ENCODE measurements at regions not wholly inside any gene's neighbourhood (a gene's known extent, or its start where the extent isn't known, plus 50 kb on each side); places are given as distances from the start of the nearest gene placed in this dataset.
"Not testable (repeated sequence)": the region's sequence is repeated elsewhere in the genome, so short reads cannot be mapped to it uniquely, and the experiment has no call there.

GRCh38 chr5:13212886-13213285 lies 731.6 kb downstream of the DNAH5 start:
- DNase-seq = no peak

GRCh38 chr5:13211064-13211463 lies 733.4 kb downstream of the DNAH5 start:
- DNase-seq = no peak

GRCh38 chr5:13207112-13207511 lies 737.4 kb downstream of the DNAH5 start:
- DNase-seq = no peak

- DNase-seq = no peak
Measured at GRCh38 chr5:13201022-13201421, 743.5 kb downstream of the DNAH5 start.

- DNase-seq = not testable (repeated sequence)
Measured at GRCh38 chr5:13198226-13198625, 746.3 kb downstream of the DNAH5 start.

DNA sequence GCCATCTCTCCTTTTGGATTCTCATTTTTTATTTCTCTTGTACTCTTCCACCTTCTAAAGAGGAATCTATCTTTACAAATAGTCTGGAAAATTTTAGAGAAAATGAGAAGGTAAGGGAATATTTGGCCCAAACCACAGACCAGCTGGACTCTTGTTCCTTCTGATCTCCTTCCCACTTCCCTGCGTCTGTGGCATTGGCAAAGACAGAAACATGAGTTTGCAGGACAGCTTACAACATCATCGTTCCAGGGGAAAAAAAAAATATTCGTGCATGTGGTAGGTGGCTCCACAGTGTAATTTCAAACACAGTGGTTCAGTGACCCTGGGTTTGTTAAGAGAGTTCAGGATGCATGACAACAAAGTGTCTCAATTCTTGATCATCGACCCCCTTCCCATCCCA lies 755.0 kb downstream of the DNAH5 start:
- DNase-seq = no peak

DNA sequence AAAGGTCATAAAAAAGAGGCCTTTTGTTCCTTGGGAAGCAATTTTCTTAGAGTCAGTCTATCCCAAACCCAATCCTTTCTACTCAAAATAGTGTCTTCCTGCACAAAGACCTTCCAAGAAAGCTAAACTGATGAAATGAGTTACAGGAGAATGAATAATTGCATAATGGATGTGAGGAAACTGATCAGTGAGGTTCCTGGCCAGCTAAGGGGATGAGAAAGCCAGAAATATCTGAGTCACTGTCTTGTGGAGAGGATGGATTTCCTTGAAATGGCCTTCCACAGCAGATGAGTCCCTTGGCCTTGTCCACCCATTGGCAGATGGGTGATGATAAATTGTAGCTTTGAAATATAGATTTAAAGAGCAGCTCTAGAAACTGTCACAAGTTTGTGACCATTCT lies 756.1 kb downstream of the DNAH5 start:
- DNase-seq = no peak

GRCh38 chr5:13187186-13187585 lies 757.3 kb downstream of the DNAH5 start:
- no peak for DNase-seq

- no peak for DNase-seq
Measured at GRCh38 chr5:13186177-13186576, 758.3 kb downstream of the DNAH5 start.

DNA sequence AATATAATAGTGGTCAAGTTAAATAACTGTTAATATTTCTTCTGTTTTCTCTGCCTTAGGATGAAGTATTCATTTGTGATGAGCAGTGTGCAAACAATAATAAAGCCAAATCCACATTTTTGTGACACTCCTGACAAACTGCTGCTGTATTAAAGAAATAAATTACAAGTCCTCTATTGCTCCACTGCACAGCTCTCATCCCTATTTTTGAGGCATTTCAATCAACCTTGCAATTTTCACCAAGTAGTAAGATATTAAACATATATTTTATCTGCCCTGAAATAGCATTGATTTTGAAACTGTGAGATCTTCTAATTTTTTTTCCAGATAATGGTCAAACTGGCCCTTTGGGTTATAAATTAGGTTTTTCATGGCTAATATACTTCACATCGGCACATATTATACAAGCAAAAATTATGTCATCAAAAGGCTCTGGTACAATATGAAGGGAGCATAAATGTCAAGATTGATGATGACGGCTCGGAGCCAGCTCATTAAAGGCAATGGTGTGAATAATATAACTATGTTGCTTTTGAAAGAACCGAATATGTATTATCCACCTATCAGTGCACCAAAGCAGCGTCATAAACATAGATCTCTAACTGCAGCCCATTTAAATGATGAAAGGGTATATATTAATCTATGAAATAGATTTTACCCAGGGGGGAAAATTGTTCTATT lies 764.9 kb downstream of the DNAH5 start:
- DNase-seq = no peak

DNA sequence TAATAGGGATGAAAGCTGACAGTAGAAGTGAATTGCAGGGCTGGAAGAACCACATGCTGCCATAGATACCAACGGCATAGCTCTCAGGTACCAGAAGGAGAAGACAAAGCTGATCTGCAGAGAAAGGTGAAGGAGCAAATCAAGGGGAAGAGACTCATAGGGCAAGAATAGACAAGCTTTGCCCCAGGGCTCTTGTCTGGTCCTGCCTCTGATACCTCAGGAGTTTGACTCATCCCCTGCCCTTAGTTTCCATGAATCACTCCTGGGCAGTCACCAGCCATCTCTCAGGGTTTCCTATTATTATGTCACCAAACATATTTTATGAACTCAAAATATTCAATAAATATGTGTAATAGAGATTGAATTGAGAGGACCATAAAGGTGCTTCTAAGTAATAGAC lies 800.9 kb downstream of the DNAH5 start:
- no peak for DNase-seq

DNA sequence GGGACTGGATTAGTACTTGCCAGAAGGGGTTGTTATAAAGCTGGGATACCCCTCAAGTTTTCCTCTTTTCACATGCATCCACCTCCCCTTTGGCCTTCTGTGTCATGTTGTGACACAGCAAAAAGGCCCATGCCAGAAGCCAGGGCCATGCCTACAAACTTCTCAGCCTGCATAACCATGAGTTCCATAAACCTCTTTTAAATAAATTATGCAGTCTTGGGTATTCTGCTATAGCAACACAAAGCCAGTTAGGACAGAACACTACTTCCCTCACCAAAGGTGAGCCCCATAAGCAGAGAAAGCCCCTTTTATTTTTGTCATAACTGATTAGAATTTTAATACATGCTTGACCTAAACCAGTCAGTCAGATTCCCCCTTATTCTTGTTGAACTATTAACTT lies 801.3 kb downstream of the DNAH5 start:
- DNase-seq = no peak

GRCh38 chr5:13133951-13134350 lies 810.5 kb downstream of the DNAH5 start:
- DNase-seq = no peak

- DNase-seq = no peak
Measured at GRCh38 chr5:13115476-13115875, 829.0 kb downstream of the DNAH5 start.

- no peak for DNase-seq
Measured at GRCh38 chr5:13108265-13108664, 836.2 kb downstream of the DNAH5 start.

DNA sequence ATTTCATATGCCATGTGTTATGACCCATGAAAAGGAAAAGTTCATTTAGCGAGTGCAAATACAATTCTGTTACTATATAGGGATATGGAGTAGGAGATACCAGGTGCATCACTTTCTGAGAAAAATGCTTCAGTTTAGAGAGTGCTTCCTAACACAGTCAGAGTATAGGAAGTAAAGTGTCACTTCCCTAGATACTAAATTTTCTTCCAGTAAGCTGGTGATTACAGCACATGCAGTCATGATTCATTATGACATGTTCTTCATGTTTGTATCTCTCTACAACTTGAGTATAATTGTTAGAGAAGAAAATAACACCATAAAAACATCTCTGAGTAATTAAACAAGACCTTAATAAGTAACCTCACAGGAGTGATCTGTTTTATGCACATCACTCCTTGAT lies 837.0 kb downstream of the DNAH5 start:
- no peak for DNase-seq

DNA sequence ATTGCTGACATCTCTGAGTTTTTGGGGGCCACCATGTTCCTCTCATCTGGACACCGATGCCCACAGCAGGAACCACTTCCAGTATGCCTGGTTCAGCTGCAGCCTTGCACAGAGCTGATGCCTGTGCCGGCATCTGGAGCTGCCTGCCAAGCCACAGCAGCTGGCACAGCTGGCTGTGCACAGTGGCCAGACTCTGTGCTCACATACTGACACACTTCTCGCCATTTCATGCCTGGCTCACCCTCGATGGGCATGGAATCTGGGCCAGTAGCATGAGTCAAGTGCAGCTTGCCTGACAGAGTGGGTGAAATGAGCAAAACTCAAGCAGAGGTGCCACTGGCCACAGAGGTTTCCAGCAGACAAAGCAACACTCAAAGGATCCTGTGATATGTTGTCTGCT lies 863.4 kb downstream of the DNAH5 start:
- DNase-seq = no peak

DNA sequence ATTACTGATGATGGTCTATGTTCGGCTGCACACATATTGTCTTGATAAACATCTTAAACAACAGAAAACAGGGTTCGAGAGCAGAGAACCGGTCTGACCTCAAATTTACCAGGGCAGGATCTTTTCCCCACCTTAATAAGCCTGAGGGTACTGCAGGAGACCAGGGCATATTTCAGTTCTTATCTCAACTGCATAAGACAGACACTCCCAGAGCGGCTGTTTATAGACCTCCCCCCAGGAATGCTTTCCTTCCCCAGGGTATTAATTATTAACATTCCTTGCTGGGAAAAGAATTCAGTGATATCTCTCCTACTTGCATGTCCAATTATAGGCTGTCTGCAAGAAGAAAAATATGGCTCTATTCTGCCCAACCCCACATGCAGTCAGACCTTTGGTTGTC lies 871.6 kb downstream of the DNAH5 start:
- not testable (repeated sequence) for DNase-seq

DNA sequence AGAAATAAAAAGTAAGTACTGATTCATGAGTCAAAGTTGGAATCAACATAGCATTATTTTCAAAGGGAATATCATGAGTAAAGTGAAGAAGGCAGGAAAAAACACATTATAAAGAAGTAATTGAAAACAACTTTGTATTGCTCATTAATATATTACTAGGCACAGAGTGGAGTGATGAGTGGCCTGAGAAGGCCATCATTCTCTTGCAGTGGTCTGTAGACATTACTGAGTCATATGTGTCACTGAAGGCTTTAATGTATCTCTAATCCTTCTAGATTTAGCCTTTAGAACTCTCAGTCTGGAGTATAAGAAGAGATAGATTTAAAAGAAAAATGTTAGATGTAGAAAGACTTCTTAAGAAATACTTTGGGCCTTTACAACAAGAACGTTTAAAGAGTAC lies 881.4 kb downstream of the DNAH5 start:
- no peak for DNase-seq

DNA sequence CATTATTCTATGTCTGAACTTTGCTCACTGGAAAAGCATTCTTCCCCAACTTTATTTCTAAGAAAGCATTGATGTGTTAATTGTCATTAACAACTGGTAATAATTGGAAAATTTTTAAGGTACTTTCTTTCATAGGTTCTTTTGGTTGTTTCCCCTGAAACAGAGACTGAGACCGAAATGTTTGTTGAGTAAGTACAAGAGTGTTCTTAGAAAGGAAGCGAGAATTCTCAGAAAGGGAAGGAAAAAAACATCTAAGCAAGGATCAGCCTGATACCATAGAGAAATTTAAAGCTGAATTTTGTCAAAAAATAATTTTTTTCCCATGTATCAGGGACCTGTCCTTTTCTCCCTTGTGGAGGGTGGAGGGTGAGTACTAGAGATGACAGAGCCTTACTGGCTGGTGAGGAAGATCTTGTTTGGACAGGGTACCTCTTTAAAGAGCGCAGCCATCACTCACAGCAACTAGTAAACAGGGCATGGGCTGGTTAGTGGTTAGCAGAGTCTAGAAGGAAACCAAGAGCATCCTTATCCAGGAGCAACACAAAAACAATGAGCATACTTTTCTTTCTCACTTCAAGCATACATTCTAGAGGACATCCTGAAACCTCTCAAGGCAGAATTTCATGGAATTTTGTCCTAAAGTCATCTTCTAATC lies 898.5 kb downstream of the DNAH5 start:
- DNase-seq = no peak

DNA sequence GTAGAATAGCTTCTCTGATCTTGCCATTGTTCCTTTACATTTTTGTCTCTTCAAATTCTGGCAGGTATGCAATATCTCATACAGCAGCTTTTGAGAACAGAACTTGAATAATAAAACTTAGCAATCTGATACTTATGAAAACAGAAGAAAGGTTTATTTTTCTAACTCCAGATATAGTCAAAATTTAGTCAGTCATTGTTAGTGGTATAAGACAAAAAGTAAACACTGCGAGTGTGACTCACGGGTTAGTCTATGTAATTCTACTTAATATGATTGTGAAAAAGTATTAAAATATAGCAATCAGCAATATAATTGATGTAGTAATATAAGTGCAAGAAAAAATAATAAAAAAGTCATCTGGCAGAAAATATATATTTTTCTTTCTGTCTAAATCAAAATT lies 910.4 kb downstream of the DNAH5 start:
- DNase-seq = no peak

GRCh38 chr5:13029211-13029610 lies 915.3 kb downstream of the DNAH5 start:
- DNase-seq = no peak

DNA sequence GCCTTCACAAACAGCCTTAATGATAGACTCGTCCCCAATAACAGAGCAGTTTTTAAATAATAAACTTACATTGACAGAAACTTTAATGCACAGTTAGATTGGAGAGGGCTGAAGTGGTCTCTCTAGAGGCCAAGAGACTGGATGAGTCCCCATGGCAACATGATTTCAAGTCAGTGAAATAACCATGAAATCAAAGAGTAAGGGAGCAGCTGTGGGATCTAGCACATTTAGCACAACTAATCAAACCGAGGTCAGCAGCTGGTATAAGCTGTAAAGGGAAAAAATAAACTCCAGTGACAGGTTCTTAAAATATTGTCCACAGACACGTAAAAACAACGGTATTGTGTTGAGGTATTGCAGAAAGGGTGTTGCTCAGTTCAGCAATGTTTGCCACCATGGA lies 916.6 kb downstream of the DNAH5 start:
- DNase-seq = no peak

DNA sequence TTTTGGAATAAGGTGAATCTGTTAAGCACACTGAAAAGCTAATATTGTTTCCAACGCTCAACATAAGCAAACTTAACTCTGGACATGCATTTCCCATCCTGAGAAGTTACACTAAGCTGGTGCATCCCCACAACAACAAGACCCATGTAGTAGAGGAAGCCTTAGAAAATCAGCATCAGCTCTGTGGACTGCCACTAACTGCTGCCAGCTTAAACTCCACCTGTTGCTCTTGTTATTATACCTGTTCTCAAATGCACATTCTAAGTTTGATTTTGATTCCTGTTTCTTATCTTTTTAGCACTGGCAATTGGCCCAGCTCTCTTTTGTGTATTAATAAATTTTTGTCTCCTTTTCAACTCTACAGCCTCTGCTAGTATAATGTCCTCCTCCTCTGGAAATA lies 924.8 kb downstream of the DNAH5 start:
- DNase-seq = no peak

GRCh38 chr5:13003457-13003856 lies 941.0 kb downstream of the DNAH5 start:
- no peak for DNase-seq

All from bone marrow (tissue), 2 donors.